ENCODE measurements at regions not wholly inside any gene's neighbourhood (a gene's known extent, or its start where the extent isn't known, plus 50 kb on each side); places are given as distances from the start of the nearest gene placed in this dataset.

GRCh38 chr4:13917015-13917414, 289.5 kb upstream of the BOD1L1 start:
- H3K36me3 ChIP-seq (ENCODE audit: control insufficient read depth, low read length), result no peaks in the 10 kb centered on the region
- TF ChIP-seq CTCF (IDR thresholded peaks at IDR 0.05; ENCODE audit: low read depth, low read length, poor library complexity, severe bottlenecking) (no peak), EZH2phosphoT487 (IDR thresholded peaks at IDR 0.05; ENCODE audit: borderline replicate concordance, low read length) (no peak)
- no peaks in the 10 kb centered on the region for H3K27me3 ChIP-seq (ENCODE audit: control insufficient read depth, low read length)
- H3K4me3 ChIP-seq (ENCODE audit: low read length), result no peak overlapping the region
- H3K27ac ChIP-seq (ENCODE audit: low read depth, low read length), result no peak overlapping the region
- no peak overlapping the region for H3K4me2 ChIP-seq (ENCODE audit: low read length)
- no peaks in the 10 kb centered on the region for H3K4me1 ChIP-seq (ENCODE audit: control insufficient read depth, low read length)
- H3F3A ChIP-seq (ENCODE audit: control insufficient read depth, insufficient read depth), result no peaks in the 10 kb centered on the region
- no peaks in the 10 kb centered on the region for H3K79me2 ChIP-seq (ENCODE audit: control insufficient read depth, low read length)
- no peaks in the 10 kb centered on the region for H4K20me1 ChIP-seq (ENCODE audit: control insufficient read depth, insufficient read depth, low read depth, low read length)
- H3K9me2 ChIP-seq (replicated peaks; ENCODE audit: control insufficient read depth, low read length), result no peaks in the 10 kb centered on the region
- H3K9me3 ChIP-seq (ENCODE audit: control insufficient read depth, insufficient read depth, low read length), result no peaks in the 10 kb centered on the region

GRCh38 chr4:13918110-13918509, 290.6 kb upstream of the BOD1L1 start:
- H3K36me3 ChIP-seq (ENCODE audit: control insufficient read depth, low read length), result no peaks in the 10 kb centered on the region
- TF ChIP-seq CTCF (IDR thresholded peaks at IDR 0.05; ENCODE audit: low read depth, low read length, poor library complexity, severe bottlenecking), result no peak
- TF ChIP-seq EZH2phosphoT487 (IDR thresholded peaks at IDR 0.05; ENCODE audit: borderline replicate concordance, low read length), result no peak

GRCh38 chr4:13918991-13919441, 291.5 kb upstream of the BOD1L1 start:
- Histone ChIP-seq H3K4me2 (ENCODE audit: low read length) (no peak overlapping the region), H3K36me3 (ENCODE audit: control insufficient read depth, low read length) (no peaks in the 10 kb centered on the region), H3K27ac (ENCODE audit: low read depth, low read length) (no peak overlapping the region)

More at GRCh38 chr4:13918110-13918509, 290.6 kb upstream of the BOD1L1 start:
- Histone ChIP-seq H3K9me2 (replicated peaks; ENCODE audit: control insufficient read depth, low read length) (no peaks in the 10 kb centered on the region), H3K9me3 (ENCODE audit: control insufficient read depth, insufficient read depth, low read length) (no peaks in the 10 kb centered on the region), H3K4me2 (ENCODE audit: low read length) (no peak overlapping the region), H3K4me3 (ENCODE audit: low read length) (no peak overlapping the region), H3K27me3 (ENCODE audit: control insufficient read depth, low read length) (no peaks in the 10 kb centered on the region), H4K20me1 (ENCODE audit: control insufficient read depth, insufficient read depth, low read depth, low read length) (no peaks in the 10 kb centered on the region), H3K79me2 (ENCODE audit: control insufficient read depth, low read length) (no peaks in the 10 kb centered on the region), H3K27ac (ENCODE audit: low read depth, low read length) (no peak overlapping the region), H3K4me1 (ENCODE audit: control insufficient read depth, low read length) (no peaks in the 10 kb centered on the region), H3F3A (ENCODE audit: control insufficient read depth, insufficient read depth) (no peaks in the 10 kb centered on the region)

More at GRCh38 chr4:13918991-13919441, 291.5 kb upstream of the BOD1L1 start:
- Histone ChIP-seq H3K79me2 (ENCODE audit: control insufficient read depth, low read length) (no peaks in the 10 kb centered on the region), H3K9me3 (ENCODE audit: control insufficient read depth, insufficient read depth, low read length) (no peaks in the 10 kb centered on the region), H4K20me1 (ENCODE audit: control insufficient read depth, insufficient read depth, low read depth, low read length) (no peaks in the 10 kb centered on the region), H3K9me2 (replicated peaks; ENCODE audit: control insufficient read depth, low read length) (no peaks in the 10 kb centered on the region), H3K27me3 (ENCODE audit: control insufficient read depth, low read length) (no peaks in the 10 kb centered on the region), H3K4me1 (ENCODE audit: control insufficient read depth, low read length) (no peaks in the 10 kb centered on the region), H3K4me3 (ENCODE audit: low read length) (no peak overlapping the region), H3F3A (ENCODE audit: control insufficient read depth, insufficient read depth) (no peaks in the 10 kb centered on the region)
- no peak for TF ChIP-seq EZH2phosphoT487 (IDR thresholded peaks at IDR 0.05; ENCODE audit: borderline replicate concordance, low read length)
- no peak for TF ChIP-seq CTCF (IDR thresholded peaks at IDR 0.05; ENCODE audit: low read depth, low read length, poor library complexity, severe bottlenecking)

All from DOHH2 (cell line).